K562 (cell line): ENCODE measurements at regions not wholly inside any gene's neighbourhood (a gene's known extent, or its start where the extent isn't known, plus 50 kb on each side); places are given as distances from the start of the nearest gene placed in this dataset.

Experiments
- ATAC-seq: fragments of 200-7000 bp; cut with Tn5 transposase; 3 replicates; pipeline ENCODE4 v1.9.1; 2020; ENCODE audit warnings: moderate library complexity
- BruUV-seq: library from RNA; stranded (reverse); fragments of 400-500 nt; replicated peaks from 2 replicates; lab custom pipeline; 2021; lab: Mats Ljungman, UMichigan
- CTCF ChIA-PET: fragments of 300-600 bp; formaldehyde crosslinking; extraction: SDS; loops from one replicate; lab custom pipeline; 2021; ENCODE audit warnings: low intra/inter-chr PET ratio; lab: Yijun Ruan, JAX
- POLR2A ChIA-PET: fragments of 300-600, 350-650 bp; sonication (Branson Sonifier 250); formaldehyde crosslinking; extraction: SDS; loops from one replicate; lab custom pipeline; 2021; ENCODE audit warnings: antibody characterized with exemption, inconsistent platforms; lab: Yijun Ruan, JAX
- DNase-seq, 4 experiments: peaks; one replicate each; pipeline versions ENCODE4 v3.0.0 to v3.0.0-alpha.2; 2011 to 2018; ENCODE audit warnings: low spot score in 3 of 4, mixed read lengths in 3 of 4; ENCODE audit errors: extremely low read depth in 1 of 4
- FAIRE-seq: peaks from 2 replicates; lab custom pipeline; 2011; peaks lifted over from hg19 to GRCh38; lab: Jason Lieb, UNC
- H2AFZ ChIP-seq: 2 replicates; pipeline ENCODE4 v1.6.0; 2011; ENCODE audit warnings: low read depth, low read length, control low read depth, inconsistent platforms
- H3K27ac ChIP-seq: fragments of 200-600 bp; 3 replicates; pipeline ENCODE4 v1.8.0; 2011; ENCODE audit warnings: low read depth, mild to moderate bottlenecking, control low read depth, inconsistent platforms, low read length, moderate library complexity, mixed read lengths; ENCODE audit errors: extremely low read depth
- H3K27me3 ChIP-seq, 2 experiments: fragments of 300-600 bp in 1 of 2; 2 replicates in 1 of 2; 3 replicates in 1 of 2; pipeline versions ENCODE4 v1.6.0 to v1.8.0; 2011; ENCODE audit warnings: inconsistent platforms in 2 of 2, low read length in 2 of 2, mild to moderate bottlenecking in 1 of 2, mixed read lengths in 1 of 2, moderate library complexity in 1 of 2; ENCODE audit not compliant: control insufficient read depth in 2 of 2, insufficient read depth in 2 of 2
- H3K36me3 ChIP-seq: fragments of 300-600 bp; 3 replicates; pipeline ENCODE4 v1.8.0; 2011; ENCODE audit warnings: mild to moderate bottlenecking, low read length, inconsistent platforms; ENCODE audit not compliant: control insufficient read depth, insufficient read depth
- H3K4me1 ChIP-seq, 2 experiments: fragments of 200-600 bp in 1 of 2; replicated peaks in 1 of 2; 2 replicates in 1 of 2; 3 replicates in 1 of 2; pipeline versions ENCODE4 v1.5.1 to v1.8.0; 2011; ENCODE audit warnings: inconsistent platforms in 2 of 2, low read length in 2 of 2, mild to moderate bottlenecking in 1 of 2, mixed read lengths in 1 of 2, moderate library complexity in 1 of 2; ENCODE audit not compliant: control insufficient read depth in 2 of 2, insufficient read depth in 2 of 2
- H3K4me2 ChIP-seq: 2 replicates; pipeline ENCODE4 v1.6.1; 2011; ENCODE audit warnings: low read length, control low read depth, inconsistent platforms, mixed read lengths; ENCODE audit not compliant: insufficient read depth
- H3K4me3 ChIP-seq: fragments of 200-600 bp; sonication (generic), shearing (Covaris generic); 2 replicates; pipeline ENCODE4 v1.5.1; 2016; ENCODE audit warnings: control low read depth, inconsistent platforms
- H3K79me2 ChIP-seq: fragments of 200-600 bp; 3 replicates; pipeline ENCODE4 v1.8.0; 2011; ENCODE audit warnings: low read length, inconsistent platforms; ENCODE audit not compliant: control insufficient read depth, insufficient read depth
- H3K9ac ChIP-seq, 2 experiments: 2 replicates each; pipeline versions ENCODE4 v1.6.0 to v1.6.1; 2011; ENCODE audit warnings: low read depth in 2 of 2, low read length in 2 of 2, control low read depth in 1 of 2, inconsistent platforms in 1 of 2, mild to moderate bottlenecking in 1 of 2, mixed read lengths in 1 of 2; ENCODE audit not compliant: insufficient read depth in 1 of 2
- H3K9me1 ChIP-seq: one replicate; pipeline ENCODE4 v1.6.0; 2011; ENCODE audit warnings: inconsistent platforms, mild to moderate bottlenecking, low read length, moderate library complexity; ENCODE audit not compliant: control insufficient read depth, insufficient read depth
- H3K9me3 ChIP-seq: replicated peaks from 2 replicates; pipeline ENCODE4 v1.5.1; 2011; ENCODE audit warnings: low read depth, low read length, inconsistent platforms; ENCODE audit not compliant: control insufficient read depth, insufficient read depth
- H4K20me1 ChIP-seq: replicated peaks from 2 replicates; pipeline ENCODE4 v1.6.1; 2011; ENCODE audit warnings: low read length, inconsistent platforms, mixed read lengths; ENCODE audit not compliant: control insufficient read depth, insufficient read depth
- ARID3B ChIP-seq: fragments of 250-450 bp; sonication (Bioruptor Pico); IDR thresholded peaks from 2 replicates; pipeline ENCODE4 v1.4.0; 2020; ENCODE audit warnings: borderline replicate concordance
- BMI1 ChIP-seq: fragments of 150-350 bp; IDR thresholded peaks from 2 replicates; pipeline ENCODE4 v1.6.1; 2014; ENCODE audit warnings: low read length
- E4F1 ChIP-seq: fragments of 250-450 bp; sonication (Bioruptor Pico); IDR thresholded peaks from 2 replicates; pipeline ENCODE4 v1.5.0; 2021; ENCODE audit warnings: mild to moderate bottlenecking, borderline replicate concordance
- FIP1L1 ChIP-seq: fragments of 200-400 bp; formaldehyde crosslinking; IDR thresholded peaks from 2 replicates; pipeline ENCODE4 v1.6.1; 2018; ENCODE audit warnings: mild to moderate bottlenecking, low read depth, low read length; ENCODE audit not compliant: poor library complexity, severe bottlenecking
- FOXK2 ChIP-seq, 2 experiments: fragments of 450-650 bp; IDR thresholded peaks in 1 of 2; conservative IDR thresholded peaks in 1 of 2; 2 replicates each; pipeline ENCODE4 v1.6.1; 2016; ENCODE audit warnings: low read depth in 2 of 2, mild to moderate bottlenecking in 1 of 2
- HIVEP1 ChIP-seq: fragments of 250-450 bp; sonication (Bioruptor Pico); IDR thresholded peaks from 2 replicates; pipeline ENCODE4 v1.4.0; 2020; ENCODE audit warnings: mild to moderate bottlenecking
- HNRNPK ChIP-seq: fragments of 200-400 bp; formaldehyde crosslinking; IDR thresholded peaks from one replicate; pipeline ENCODE4 v1.6.1; 2018; ENCODE audit warnings: mild to moderate bottlenecking, low read depth, low read length; ENCODE audit not compliant: poor library complexity, severe bottlenecking
- MTA1 ChIP-seq: fragments of 450-650 bp; IDR thresholded peaks from 2 replicates; pipeline ENCODE4 v1.6.1; 2017; ENCODE audit warnings: borderline replicate concordance
- NUFIP1 ChIP-seq: fragments of 450-650 bp; IDR thresholded peaks from 2 replicates; pipeline ENCODE4 v1.6.1; 2018; ENCODE audit not compliant: partially characterized antibody
- PHF20 ChIP-seq: fragments of 450-650 bp; IDR thresholded peaks from 2 replicates; pipeline ENCODE4 v1.6.1; 2018; ENCODE audit not compliant: partially characterized antibody
- U2AF1 ChIP-seq: fragments of 200-400 bp; formaldehyde crosslinking; optimal IDR thresholded peaks from 2 replicates; pipeline ENCODE3; 2017; ENCODE audit warnings: mild to moderate bottlenecking, low read depth, low read length, moderate library complexity
- U2AF2 ChIP-seq: fragments of 200-400 bp; formaldehyde crosslinking; optimal IDR thresholded peaks from 2 replicates; pipeline ENCODE3; 2017; ENCODE audit warnings: low read depth, mild to moderate bottlenecking, low read length
- ZNF212 ChIP-seq: fragments of 450-650 bp; formaldehyde crosslinking; IDR thresholded peaks from 2 replicates; pipeline ENCODE4 v1.4.0; 2020; ENCODE audit warnings: mild to moderate bottlenecking
- ZNF24 ChIP-seq: fragments of 450-650 bp; IDR thresholded peaks from 2 replicates; pipeline ENCODE4 v1.6.1; 2016
- ZNF668 ChIP-seq: fragments of 250-450 bp; sonication (Bioruptor Pico); IDR thresholded peaks from 2 replicates; pipeline ENCODE4 v1.8.0; 2022; ENCODE audit warnings: mild to moderate bottlenecking, inconsistent platforms
- WGBS: fragments of 100-300 bp; shearing (Covaris generic); methylation state at CpG from one replicate; pipeline ENCODE4 v1.1.6; 2016; ENCODE audit warnings: low coverage, mixed read lengths; ENCODE audit not compliant: insufficient coverage; ENCODE audit errors: missing lambda C conversion rate; 5-methylcytosine and 5-hydroxymethylcytosine counted together
- in situ Hi-C: fragments of 300-500 bp; cut with MboI; formaldehyde crosslinking; loops from 4 replicates; pipeline ENCODE4 v1.15.0; 2018; ENCODE audit warnings: inconsistent platforms, mixed read lengths
- intact Hi-C: fragments of 100-400 bp; cut with micrococcal nuclease; formaldehyde crosslinking; loops from 2 replicates; pipeline ENCODE4 v1.14.2; 2022

- ChIA-PET POLR2A (no interaction called here), CTCF (no interaction called here)
- DNase-seq (no peak), FAIRE-seq (no peak), ATAC-seq (no peak)
- peaks cover 4 to 19% of the 10 kb centered on the region in 2 experiments for H3K4me1 ChIP-seq
- H3K9ac ChIP-seq: no peak overlapping the region
- no TSS peak for BruUV-seq
- no peaks in the 10 kb centered on the region for H3K9me1 ChIP-seq
- no peak overlapping the region for H3K4me3 ChIP-seq
- TF ChIP-seq MTA1: no peak
- no peak for TF ChIP-seq FIP1L1
- TF ChIP-seq HNRNPK: no peak
- intact Hi-C loops: no loop called here
- no peaks in the 10 kb centered on the region for H4K20me1 ChIP-seq
- H2AFZ ChIP-seq: no peak overlapping the region
- H3K36me3 ChIP-seq: no peaks in the 10 kb centered on the region
- 21% methylated on average over 3 of the region's 3 CpGs for WGBS
- H3K9me3 ChIP-seq: no peaks in the 10 kb centered on the region
- no peaks in the 10 kb centered on the region for H3K79me2 ChIP-seq
- H3K27ac ChIP-seq: no peak overlapping the region
- in situ Hi-C loops: no loop called here
- no peak overlapping the region for H3K4me2 ChIP-seq
- no peaks in the 10 kb centered on the region; a peak in 1 of 5 replicates for H3K27me3 ChIP-seq
Observed at GRCh38 chr6:15876406-15876805, 213.6 kb upstream of the DTNBP1 start.

GRCh38 chr6:15875797-15876196 lies 213.0 kb upstream of the DTNBP1 start:
- intact Hi-C loops: no loop called here
- ATAC-seq (no peak), FAIRE-seq (no peak), DNase-seq (no peak)
- H3K79me2 ChIP-seq: no peaks in the 10 kb centered on the region
- no peaks in the 10 kb centered on the region for H4K20me1 ChIP-seq
- no peak overlapping the region for H3K4me3 ChIP-seq
- no peaks in the 10 kb centered on the region; a peak in 1 of 5 replicates for H3K27me3 ChIP-seq
- 10% methylated on average over 1 of the region's 1 CpG for WGBS
- ChIA-PET POLR2A (no interaction called here), CTCF (no interaction called here)
- no peaks in the 10 kb centered on the region for H3K9me1 ChIP-seq
- no peak overlapping the region for H3K4me2 ChIP-seq
- in situ Hi-C loops: no loop called here
- H2AFZ ChIP-seq: no peak overlapping the region
- peaks cover 4 to 19% of the 10 kb centered on the region in 2 experiments for H3K4me1 ChIP-seq
- H3K27ac ChIP-seq: no peak overlapping the region
- H3K9me3 ChIP-seq: no peaks in the 10 kb centered on the region
- H3K9ac ChIP-seq: no peak overlapping the region
- no TSS peak for BruUV-seq
- H3K36me3 ChIP-seq: no peaks in the 10 kb centered on the region
- TF ChIP-seq BMI1: no peak
- TF ChIP-seq U2AF2: no peak
- TF ChIP-seq ZNF24: no peak
- TF ChIP-seq NUFIP1: no peak
- TF ChIP-seq ZNF668: no peak
- no peak for TF ChIP-seq ZNF212 (CRISPR knock-in tag)
- TF ChIP-seq U2AF1: no peak
- no peak for TF ChIP-seq HIVEP1
- TF ChIP-seq E4F1 (CRISPR knock-in tag): no peak
- no peak for TF ChIP-seq FOXK2 (conservative IDR thresholded peaks at IDR 0.05 in 1 of 2, IDR thresholded peaks at IDR 0.05 in 1 of 2; ENCODE audit: low read depth in 2 of 2)
- TF ChIP-seq ARID3B (CRISPR knock-in tag): no peak
- no peak for TF ChIP-seq PHF20
